Left hindlimb (tissue), 1 donor: ENCODE measurements at regions not wholly inside any gene's neighbourhood (a gene's known extent, or its start where the extent isn't known, plus 50 kb on each side); places are given as distances from the start of the nearest gene placed in this dataset.

ENCODE experiments used
- DNase-seq: peaks from one replicate; pipeline ENCODE4 v3.0.0-alpha.2; 2018

DNA sequence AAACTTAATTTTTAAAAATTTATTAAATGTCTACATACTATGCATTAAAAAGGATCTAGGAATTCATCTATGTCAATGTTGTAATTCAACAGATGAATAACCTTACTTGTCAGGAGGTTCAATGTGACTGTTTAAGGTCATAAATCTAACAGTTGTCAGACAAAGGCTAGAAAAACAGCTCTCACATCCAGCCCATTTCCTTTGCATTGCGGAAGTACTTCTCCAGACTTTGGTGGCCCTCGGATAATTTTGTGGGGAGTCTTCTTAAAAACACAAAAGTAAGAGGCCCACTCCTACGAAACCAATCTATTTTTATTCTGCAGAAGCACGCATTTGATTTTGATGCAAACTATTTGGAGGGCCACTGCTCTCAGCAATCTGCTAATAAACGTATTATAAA is 122.6 kb upstream of the CHRM3 start:
- DNase-seq = no peak

DNA sequence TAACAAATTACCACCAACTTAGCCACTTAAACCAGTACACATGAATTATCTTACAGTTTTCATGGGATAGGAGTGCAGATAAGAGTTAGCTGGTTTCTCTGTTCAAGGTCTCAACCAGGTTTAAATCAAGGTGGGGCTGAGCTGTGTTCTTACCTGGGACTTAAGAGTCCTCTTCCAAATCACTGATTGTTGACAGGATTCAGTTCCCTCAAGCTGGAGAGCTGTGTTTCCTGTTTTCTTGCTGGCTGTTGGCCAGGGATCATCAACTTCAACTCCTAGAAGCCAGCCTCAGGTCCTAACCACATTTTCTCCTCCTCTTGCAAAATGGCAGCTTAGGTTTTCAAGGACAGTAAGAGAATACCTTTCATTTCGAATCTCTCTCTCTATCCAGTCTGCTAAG is 123.8 kb upstream of the CHRM3 start:
- DNase-seq = no peak

GRCh38 chr1:239261521-239261920 is 124.8 kb upstream of the CHRM3 start:
- no peak for DNase-seq

DNA sequence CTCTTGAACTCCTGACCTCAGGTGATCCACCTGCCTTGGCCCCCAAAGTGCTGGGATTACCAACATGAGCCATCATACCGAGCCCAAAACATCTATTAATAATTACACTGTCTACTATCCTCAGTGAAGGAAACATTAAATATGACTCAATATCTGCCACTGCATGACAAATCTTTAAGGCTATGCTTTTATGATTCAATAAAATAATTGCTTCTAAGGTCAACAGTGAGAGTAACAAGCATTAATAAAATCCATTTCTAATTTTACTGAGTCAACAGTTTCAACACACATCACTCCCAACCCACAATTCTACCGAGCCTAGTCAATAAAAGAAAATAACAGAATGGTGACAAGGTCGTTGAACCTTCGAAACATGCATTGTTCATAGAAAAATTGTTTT is 125.5 kb upstream of the CHRM3 start:
- no peak for DNase-seq

DNA sequence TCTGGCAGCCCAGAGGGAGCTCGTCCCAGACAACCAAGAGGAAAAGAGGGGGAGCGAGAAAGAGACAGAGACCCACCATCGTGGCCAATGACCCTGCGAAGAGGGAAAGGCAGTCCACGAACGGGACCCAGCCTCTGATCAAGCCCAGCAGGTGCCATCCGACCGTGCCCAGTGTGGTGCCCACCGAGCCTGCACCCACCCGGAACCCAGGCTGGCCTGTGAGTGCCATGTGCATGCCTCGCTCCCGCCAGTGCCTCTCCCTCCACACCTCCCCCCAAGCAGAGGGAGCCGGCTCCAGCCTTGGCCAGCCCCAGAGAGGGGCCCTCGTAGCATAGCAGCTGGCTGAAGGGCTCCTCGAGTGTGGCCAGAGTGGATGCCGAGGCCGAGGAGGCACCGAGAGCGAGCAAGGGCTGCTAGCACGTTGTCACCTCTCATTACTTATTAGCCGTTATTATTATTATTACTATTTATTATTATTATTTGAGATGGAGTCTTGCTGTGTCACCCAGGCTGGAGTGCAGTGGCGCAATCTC is 130.7 kb upstream of the CHRM3 start:
- no peak for DNase-seq

- no peak for DNase-seq
These were observed 131.4 kb upstream of the CHRM3 start for GRCh38 chr1:239254999-239255398.

DNA sequence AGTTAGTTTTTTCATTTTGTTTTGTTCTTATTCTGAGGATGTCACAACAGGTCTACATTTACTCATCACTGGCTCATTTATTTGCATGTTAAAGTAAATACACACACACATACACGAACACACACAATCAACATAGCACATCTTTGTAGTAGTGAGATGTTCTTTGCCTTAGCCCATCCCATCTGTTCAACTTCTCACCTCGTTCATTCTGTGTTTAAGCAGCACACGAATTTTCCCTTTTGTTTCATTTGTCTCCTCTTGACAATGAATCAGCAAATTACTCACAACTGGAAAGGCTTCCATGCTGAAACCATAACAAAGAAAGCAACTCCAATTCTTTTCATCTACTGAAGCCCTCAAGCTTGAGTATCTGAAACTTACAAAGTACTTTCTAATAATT is 133.3 kb upstream of the CHRM3 start:
- DNase-seq = no peak

DNA sequence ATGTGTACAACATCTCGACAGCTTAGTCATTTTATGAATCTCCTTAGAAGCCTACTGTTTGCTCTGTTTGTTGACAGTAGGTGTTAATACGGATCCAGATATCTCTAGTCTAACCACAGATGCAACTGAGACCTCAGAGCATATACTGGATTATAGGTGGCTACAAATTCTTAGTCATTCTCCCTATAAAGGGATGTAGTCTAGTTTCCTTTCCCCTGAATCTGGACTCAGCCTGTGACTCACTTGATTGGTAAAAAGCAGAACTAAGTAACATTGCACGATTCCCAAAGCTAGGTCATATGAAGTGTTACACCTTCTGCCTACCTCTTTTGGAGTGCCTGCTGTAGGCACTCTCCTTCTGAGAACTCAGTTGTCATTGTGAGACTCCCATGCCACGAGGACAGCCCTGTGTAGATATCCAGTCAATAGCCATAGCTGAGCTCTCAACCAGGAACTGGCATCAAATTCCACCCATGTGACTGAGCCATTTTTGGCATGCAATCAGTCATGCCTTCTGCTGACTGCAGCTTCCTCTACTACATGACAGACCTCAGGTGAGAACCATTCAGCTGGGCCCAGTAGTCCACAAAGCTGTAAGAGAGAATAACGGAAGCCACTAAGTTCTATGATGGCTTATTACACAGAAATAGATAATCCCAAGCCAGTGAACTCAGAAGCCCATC is 135.9 kb upstream of the CHRM3 start:
- DNase-seq = no peak

DNA sequence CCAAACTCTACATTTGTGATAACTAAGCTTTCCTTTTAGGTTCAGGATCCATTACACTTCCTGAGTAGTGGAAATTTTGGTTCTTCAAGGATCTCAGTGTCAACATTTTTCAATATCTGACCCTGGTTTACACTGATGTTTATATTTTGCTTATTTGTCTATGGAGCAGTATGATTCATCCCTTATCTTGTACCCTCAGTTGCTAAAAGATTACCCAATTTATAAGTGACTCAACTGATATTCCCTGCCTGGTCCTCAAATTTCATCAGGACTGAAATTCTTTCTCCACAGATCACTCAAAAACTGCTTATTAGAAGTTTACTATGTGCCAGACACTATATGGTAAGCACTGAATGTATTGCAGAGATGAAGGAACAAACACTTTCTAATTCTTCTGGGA is 139.1 kb upstream of the CHRM3 start:
- no peak for DNase-seq

- DNase-seq = no peak
These were observed 142.3 kb upstream of the CHRM3 start for GRCh38 chr1:239244084-239244483.

DNA sequence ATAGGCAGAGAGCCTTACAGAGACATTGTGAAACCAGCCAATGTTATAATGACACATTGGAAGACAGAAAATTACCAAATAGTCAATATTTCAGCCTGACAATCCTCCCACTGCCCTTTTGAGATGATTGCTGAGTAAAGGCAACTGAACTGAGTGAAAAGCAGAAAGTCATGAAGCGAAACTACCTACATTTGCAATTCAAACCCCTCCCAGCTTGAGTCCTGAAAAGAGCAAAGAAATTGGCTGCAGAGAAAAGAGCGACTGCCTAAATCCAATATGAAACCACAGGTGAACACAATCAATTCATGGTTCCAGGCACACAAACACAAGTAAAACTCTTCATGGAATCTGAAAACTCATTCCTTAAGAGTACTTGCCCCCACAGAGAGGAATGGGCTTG is 143.4 kb upstream of the CHRM3 start:
- no peak for DNase-seq

DNA sequence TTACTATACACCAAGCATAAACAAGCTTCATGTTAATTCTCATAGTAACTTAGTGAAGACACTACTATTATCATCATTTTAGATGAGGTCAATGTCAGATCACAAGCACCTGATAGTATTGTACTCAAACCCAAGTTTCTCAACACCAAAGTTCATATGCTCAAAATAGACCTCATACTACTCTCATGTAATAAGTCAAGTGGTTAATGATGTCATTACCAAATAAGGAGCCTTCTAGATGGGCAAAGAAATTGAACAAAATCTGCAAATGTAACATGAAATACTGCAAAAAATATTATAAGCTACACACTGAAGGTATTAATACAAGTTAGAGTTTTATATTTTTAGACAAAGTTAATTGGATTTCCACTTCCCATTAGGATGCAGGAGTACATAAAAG is 144.0 kb upstream of the CHRM3 start:
- no peak for DNase-seq

GRCh38 chr1:239240736-239241135 is 145.6 kb upstream of the CHRM3 start:
- no peak for DNase-seq

DNA sequence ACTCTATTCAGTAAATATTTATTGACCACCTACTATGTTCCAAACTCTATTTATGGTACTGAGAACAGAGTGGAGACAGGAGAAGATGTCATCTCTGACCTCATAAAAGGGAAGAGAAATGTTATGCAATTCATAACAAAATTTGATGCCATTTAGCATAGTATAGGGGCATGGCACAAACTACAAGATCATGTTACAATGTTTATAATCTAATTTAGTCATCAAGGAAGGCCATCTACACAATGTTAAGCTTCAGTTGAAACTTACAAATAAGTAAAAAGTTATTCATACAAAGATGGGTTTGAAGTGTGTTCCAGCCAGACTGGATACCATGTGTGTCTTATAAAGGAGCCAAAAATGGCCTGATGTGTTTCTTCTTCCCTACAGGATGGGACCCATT is 146.8 kb upstream of the CHRM3 start:
- no peak for DNase-seq

- DNase-seq = no peak
These were observed 148.5 kb upstream of the CHRM3 start for GRCh38 chr1:239237912-239238311.

- no peak for DNase-seq
These were observed 152.7 kb upstream of the CHRM3 start for GRCh38 chr1:239233626-239234025.

GRCh38 chr1:239232921-239233320 is 153.4 kb upstream of the CHRM3 start:
- DNase-seq = no peak

GRCh38 chr1:239228451-239228850 is 157.9 kb upstream of the CHRM3 start:
- no peak for DNase-seq

- DNase-seq = no peak
These were observed 161.0 kb upstream of the CHRM3 start for GRCh38 chr1:239225396-239225795.

GRCh38 chr1:239224100-239224499 is 162.3 kb upstream of the CHRM3 start:
- no peak for DNase-seq

GRCh38 chr1:239222999-239223398 is 163.4 kb upstream of the CHRM3 start:
- no peak for DNase-seq

GRCh38 chr1:239221656-239222055 is 164.7 kb upstream of the CHRM3 start:
- no peak for DNase-seq

- DNase-seq = no peak
These were observed 166.7 kb upstream of the CHRM3 start for GRCh38 chr1:239219679-239220078.

GRCh38 chr1:239218301-239218700 is 168.1 kb upstream of the CHRM3 start:
- no peak for DNase-seq

GRCh38 chr1:239212811-239213220 is 173.6 kb upstream of the CHRM3 start:
- no peak for DNase-seq
